WTC11 (cell line): ENCODE measurements at regions not wholly inside any gene's neighbourhood (a gene's known extent, or its start where the extent isn't known, plus 50 kb on each side); places are given as distances from the start of the nearest gene placed in this dataset.

Experiments used
- ATAC-seq: fragments of 200-7000 bp; cut with Tn5 transposase; 2 replicates; pipeline ENCODE4 v1.10.0; 2021; ENCODE audit warnings: mild to moderate bottlenecking, moderate library complexity
- CTCF ChIA-PET: fragments of 300-600 bp; sonication (Branson Sonifier 250); formaldehyde crosslinking; loops from one replicate; lab custom pipeline; 2021; ENCODE audit warnings: antibody characterized with exemption; lab: Charles Lee
- POLR2A ChIA-PET: fragments of 350-600 bp; sonication (Branson Sonifier 250); formaldehyde crosslinking; loops from one replicate; lab custom pipeline; 2021; ENCODE audit warnings: antibody characterized with exemption; lab: Charles Lee
- DNase-seq: peaks from one replicate; pipeline ENCODE4 v3.0.0; 2021; ENCODE audit warnings: low spot score
- H3K27ac Mint-ChIP-seq: 2 replicates; pipeline ENCODE4 v1.8.0; 2021; ENCODE audit warnings: mixed read lengths
- H3K27me3 Mint-ChIP-seq: 2 replicates; pipeline ENCODE4 v1.8.0; 2021; ENCODE audit warnings: low read depth, mild to moderate bottlenecking, moderate library complexity, mixed read lengths
- H3K36me3 Mint-ChIP-seq: 2 replicates; pipeline ENCODE4 v1.8.0; 2021; ENCODE audit warnings: mixed read lengths
- H3K4me1 Mint-ChIP-seq: 2 replicates; pipeline ENCODE4 v1.8.0; 2022; ENCODE audit warnings: mixed read lengths
- H3K4me3 Mint-ChIP-seq: 2 replicates; pipeline ENCODE4 v1.8.0; 2021; ENCODE audit warnings: mild to moderate bottlenecking, moderate library complexity, mixed read lengths
- H3K9me3 Mint-ChIP-seq: 2 replicates; pipeline ENCODE4 v1.8.0; 2021; ENCODE audit warnings: mixed read lengths
- ATF1 ChIP-seq: sonication (generic); formaldehyde crosslinking; IDR thresholded peaks from 2 replicates; pipeline ENCODE4 v1.8.1; 2023; ENCODE audit warnings: mild to moderate bottlenecking, moderate library complexity, missing genetic modification reagents
- ATF2 ChIP-seq: sonication (generic); formaldehyde crosslinking; IDR thresholded peaks from 2 replicates; pipeline ENCODE4 v1.8.1; 2022; ENCODE audit warnings: low read depth, missing genetic modification reagents, borderline replicate concordance
- E2F1 ChIP-seq: sonication (generic); formaldehyde crosslinking; IDR thresholded peaks from 2 replicates; pipeline ENCODE4 v1.8.0; 2022; ENCODE audit warnings: mild to moderate bottlenecking, missing genetic modification reagents
- ESRRA ChIP-seq: sonication (generic); formaldehyde crosslinking; IDR thresholded peaks from 2 replicates; pipeline ENCODE4 v1.8.1; 2022; ENCODE audit warnings: mild to moderate bottlenecking, missing genetic modification reagents, borderline replicate concordance
- ETV6 ChIP-seq: sonication (generic); formaldehyde crosslinking; IDR thresholded peaks from 2 replicates; pipeline ENCODE4 v1.8.1; 2022; ENCODE audit warnings: mild to moderate bottlenecking, missing genetic modification reagents
- MYBL2 ChIP-seq: sonication (generic); formaldehyde crosslinking; IDR thresholded peaks from 2 replicates; pipeline ENCODE4 v1.8.1; 2023; ENCODE audit warnings: mild to moderate bottlenecking, moderate library complexity, missing genetic modification reagents
- NFE2L1 ChIP-seq: sonication (generic); formaldehyde crosslinking; IDR thresholded peaks from 2 replicates; pipeline ENCODE4 v1.8.1; 2023; ENCODE audit warnings: missing genetic modification reagents
- NFYB ChIP-seq: sonication (generic); formaldehyde crosslinking; conservative IDR thresholded peaks from 2 replicates; pipeline ENCODE4 v1.8.0; 2022; ENCODE audit warnings: low read depth, missing genetic modification reagents
- NR2C2 ChIP-seq: sonication (generic); formaldehyde crosslinking; IDR thresholded peaks from 2 replicates; pipeline ENCODE4 v1.8.0; 2022; ENCODE audit warnings: mild to moderate bottlenecking, missing genetic modification reagents
- RORB ChIP-seq: fragments of 250-450 bp; sonication (Bioruptor Pico); IDR thresholded peaks from 2 replicates; pipeline ENCODE4 v1.9.0; 2021; ENCODE audit warnings: mild to moderate bottlenecking
- TEAD4 ChIP-seq: sonication (generic); formaldehyde crosslinking; IDR thresholded peaks from 2 replicates; pipeline ENCODE4 v1.8.0; 2022; ENCODE audit warnings: mild to moderate bottlenecking, missing genetic modification reagents
- TP53 ChIP-seq: sonication (generic); formaldehyde crosslinking; IDR thresholded peaks from 2 replicates; pipeline ENCODE4 v1.8.1; 2023; ENCODE audit warnings: mild to moderate bottlenecking, missing genetic modification reagents
- USF1 ChIP-seq: sonication (generic); formaldehyde crosslinking; IDR thresholded peaks from 2 replicates; pipeline ENCODE4 v1.8.0; 2022; ENCODE audit warnings: mild to moderate bottlenecking, missing genetic modification reagents
- ZBTB21 ChIP-seq: sonication (generic); formaldehyde crosslinking; IDR thresholded peaks from 2 replicates; pipeline ENCODE4 v1.8.1; 2023; ENCODE audit warnings: mild to moderate bottlenecking, missing genetic modification reagents, borderline replicate concordance
- ZNF219 ChIP-seq: sonication (generic); formaldehyde crosslinking; IDR thresholded peaks from 2 replicates; pipeline ENCODE4 v1.8.0; 2023; ENCODE audit warnings: missing genetic modification reagents, mild to moderate bottlenecking, borderline replicate concordance
- ZNF232 ChIP-seq: sonication (generic); formaldehyde crosslinking; IDR thresholded peaks from 2 replicates; pipeline ENCODE4 v1.8.0; 2022; ENCODE audit warnings: mild to moderate bottlenecking, missing genetic modification reagents
- ZNF281 ChIP-seq: sonication (generic); formaldehyde crosslinking; IDR thresholded peaks from 2 replicates; pipeline ENCODE4 v1.8.0; 2023; ENCODE audit warnings: mild to moderate bottlenecking, missing genetic modification reagents
- ZNF671 ChIP-seq: fragments of 250-450 bp; sonication (Bioruptor Pico); IDR thresholded peaks from 2 replicates; pipeline ENCODE4 v1.8.0; 2021; ENCODE audit warnings: mild to moderate bottlenecking
- TF ChIP-seq, protein P1 (sequence below): sonication (generic); formaldehyde crosslinking; IDR thresholded peaks from 2 replicates; pipeline ENCODE4 v1.8.0; 2023; ENCODE audit warnings: missing genetic modification reagents, mild to moderate bottlenecking, borderline replicate concordance

- no peaks in the 10 kb centered on the region for H3K4me1 Mint-ChIP-seq
- DNase-seq (no peak), ATAC-seq (no peak)
- H3K36me3 Mint-ChIP-seq = no peaks in the 10 kb centered on the region
- ChIA-PET POLR2A (interaction anchor here (0.5 kb wide), 1 partner anchor 47 kb away, joined by 5 read pairs; no protein-coding TSS in a partner anchor), CTCF (no interaction called here)
- TF ChIP-seq ZNF281 (CRISPR knock-in tag) = no peak
- no peak for TF ChIP-seq ZNF219 (CRISPR knock-in tag)
- TF ChIP-seq NFE2L1 = no peak
- no peak for TF ChIP-seq TEAD4 (CRISPR knock-in tag)
- TF ChIP-seq RORB (CRISPR knock-in tag) = no peak
- no peak overlapping the region for H3K27ac Mint-ChIP-seq
- no peak overlapping the region for H3K4me3 Mint-ChIP-seq
- peaks cover 5% of the 10 kb centered on the region for H3K9me3 Mint-ChIP-seq
- H3K27me3 Mint-ChIP-seq = no peaks in the 10 kb centered on the region
Observed at GRCh38 chr18:30572214-30572613, 470.3 kb downstream of the DSC3 start.

DNA sequence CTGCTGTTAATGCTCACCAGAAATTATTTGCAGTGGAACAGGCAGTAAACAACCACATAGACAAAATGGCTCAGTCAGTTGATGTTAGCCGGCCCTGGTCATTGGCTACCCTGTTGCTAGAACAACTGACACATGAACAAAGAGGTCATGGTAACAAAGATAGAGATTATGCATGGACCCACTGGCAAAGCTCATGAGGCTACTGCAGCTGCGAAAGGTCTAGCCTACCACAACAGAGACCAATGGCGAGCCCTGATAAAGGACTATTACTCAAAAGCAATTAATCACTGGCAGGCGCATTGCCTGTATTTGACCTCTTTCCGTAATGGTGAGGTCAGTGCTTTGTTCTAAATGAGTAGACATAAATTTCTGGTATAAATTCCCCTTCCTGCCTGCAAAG is 474.2 kb downstream of the DSC3 start:
- no peak for ATAC-seq
- Mint-ChIP-seq H3K9me3 (peaks cover 5% of the 10 kb centered on the region), H3K27ac (no peak overlapping the region), H3K4me3 (no peak overlapping the region), H3K4me1 (no peaks in the 10 kb centered on the region), H3K27me3 (no peaks in the 10 kb centered on the region), H3K36me3 (no peaks in the 10 kb centered on the region)
- ChIA-PET POLR2A (no interaction called here), CTCF (no interaction called here)
- no peak for TF ChIP-seq ESRRA (CRISPR knock-in tag)
- TF ChIP-seq ETV6 (CRISPR knock-in tag) = no peak
- TF ChIP-seq TP53 (CRISPR knock-in tag) = no peak
- TF ChIP-seq, protein P1, sequence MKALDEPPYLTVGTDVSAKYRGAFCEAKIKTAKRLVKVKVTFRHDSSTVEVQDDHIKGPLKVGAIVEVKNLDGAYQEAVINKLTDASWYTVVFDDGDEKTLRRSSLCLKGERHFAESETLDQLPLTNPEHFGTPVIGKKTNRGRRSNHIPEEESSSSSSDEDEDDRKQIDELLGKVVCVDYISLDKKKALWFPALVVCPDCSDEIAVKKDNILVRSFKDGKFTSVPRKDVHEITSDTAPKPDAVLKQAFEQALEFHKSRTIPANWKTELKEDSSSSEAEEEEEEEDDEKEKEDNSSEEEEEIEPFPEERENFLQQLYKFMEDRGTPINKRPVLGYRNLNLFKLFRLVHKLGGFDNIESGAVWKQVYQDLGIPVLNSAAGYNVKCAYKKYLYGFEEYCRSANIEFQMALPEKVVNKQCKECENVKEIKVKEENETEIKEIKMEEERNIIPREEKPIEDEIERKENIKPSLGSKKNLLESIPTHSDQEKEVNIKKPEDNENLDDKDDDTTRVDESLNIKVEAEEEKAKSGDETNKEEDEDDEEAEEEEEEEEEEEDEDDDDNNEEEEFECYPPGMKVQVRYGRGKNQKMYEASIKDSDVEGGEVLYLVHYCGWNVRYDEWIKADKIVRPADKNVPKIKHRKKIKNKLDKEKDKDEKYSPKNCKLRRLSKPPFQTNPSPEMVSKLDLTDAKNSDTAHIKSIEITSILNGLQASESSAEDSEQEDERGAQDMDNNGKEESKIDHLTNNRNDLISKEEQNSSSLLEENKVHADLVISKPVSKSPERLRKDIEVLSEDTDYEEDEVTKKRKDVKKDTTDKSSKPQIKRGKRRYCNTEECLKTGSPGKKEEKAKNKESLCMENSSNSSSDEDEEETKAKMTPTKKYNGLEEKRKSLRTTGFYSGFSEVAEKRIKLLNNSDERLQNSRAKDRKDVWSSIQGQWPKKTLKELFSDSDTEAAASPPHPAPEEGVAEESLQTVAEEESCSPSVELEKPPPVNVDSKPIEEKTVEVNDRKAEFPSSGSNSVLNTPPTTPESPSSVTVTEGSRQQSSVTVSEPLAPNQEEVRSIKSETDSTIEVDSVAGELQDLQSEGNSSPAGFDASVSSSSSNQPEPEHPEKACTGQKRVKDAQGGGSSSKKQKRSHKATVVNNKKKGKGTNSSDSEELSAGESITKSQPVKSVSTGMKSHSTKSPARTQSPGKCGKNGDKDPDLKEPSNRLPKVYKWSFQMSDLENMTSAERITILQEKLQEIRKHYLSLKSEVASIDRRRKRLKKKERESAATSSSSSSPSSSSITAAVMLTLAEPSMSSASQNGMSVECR = no peak
- no peak for TF ChIP-seq ZNF671 (CRISPR knock-in tag)
- TF ChIP-seq ZNF281 (CRISPR knock-in tag) = no peak
- no peak for TF ChIP-seq USF1 (CRISPR knock-in tag)
- TF ChIP-seq ZNF232 (CRISPR knock-in tag) = no peak
- no peak for DNase-seq

DNA sequence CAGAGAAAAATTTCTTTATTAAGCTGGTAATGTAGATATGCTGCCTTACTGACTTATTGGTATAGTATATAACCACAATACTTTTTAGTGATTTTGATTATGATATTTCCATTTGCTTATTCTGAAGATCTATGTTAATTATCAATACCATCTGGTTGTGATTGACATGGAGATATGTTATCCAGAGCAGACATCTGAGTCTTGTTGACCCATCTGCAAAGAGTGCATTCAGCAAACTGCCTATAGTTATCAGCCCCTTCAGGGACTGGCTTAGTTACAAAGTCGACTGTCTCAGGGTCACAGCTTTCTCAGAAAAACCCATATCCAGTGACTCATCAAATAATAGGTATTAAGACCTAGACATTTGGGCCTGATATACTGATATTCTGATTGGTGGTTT is 475.7 kb downstream of the DSC3 start:
- no peaks in the 10 kb centered on the region for H3K27me3 Mint-ChIP-seq
- no peak overlapping the region for H3K4me3 Mint-ChIP-seq
- H3K4me1 Mint-ChIP-seq = peaks cover 5% of the 10 kb centered on the region; the same call in 1 of the 2 replicates
- no peak overlapping the region for H3K27ac Mint-ChIP-seq
- ATAC-seq (no peak), DNase-seq (no peak)
- peaks cover 5% of the 10 kb centered on the region for H3K9me3 Mint-ChIP-seq
- POLR2A ChIA-PET = no interaction called here
- CTCF ChIA-PET = interaction anchor here (0.5 kb wide), 1 partner anchor 237 kb away, joined by 4 read pairs; no protein-coding TSS in a partner anchor
- H3K36me3 Mint-ChIP-seq = no peaks in the 10 kb centered on the region
- TF ChIP-seq ATF2 (CRISPR knock-in tag) = no peak
- no peak for TF ChIP-seq ATF1 (CRISPR knock-in tag)
- no peak for TF ChIP-seq ETV6 (CRISPR knock-in tag)
- no peak for TF ChIP-seq TEAD4 (CRISPR knock-in tag)
- TF ChIP-seq ZBTB21 (CRISPR knock-in tag) = no peak
- no peak for TF ChIP-seq NFYB (CRISPR knock-in tag)
- TF ChIP-seq NR2C2 (CRISPR knock-in tag) = no peak
- TF ChIP-seq E2F1 (CRISPR knock-in tag) = no peak
- no peak for TF ChIP-seq MYBL2 (CRISPR knock-in tag)
